ENCODE measurements at regions not wholly inside any gene's neighbourhood (a gene's known extent, or its start where the extent isn't known, plus 50 kb on each side); places are given as distances from the start of the nearest gene placed in this dataset.

- H3K4me1 ChIP-seq (ENCODE audit: low read length) = peaks cover 12% of the 10 kb centered on the region
- H3K27me3 ChIP-seq (ENCODE audit: low read depth, low read length) = no peaks in the 10 kb centered on the region
- no peak overlapping the region for H3K4me2 ChIP-seq (ENCODE audit: low read length)
- H3K9ac ChIP-seq (ENCODE audit: low read length) = no peak overlapping the region
- H4K20me1 ChIP-seq (ENCODE audit: insufficient read depth, low read length) = no peaks in the 10 kb centered on the region
- H3K27ac ChIP-seq (ENCODE audit: low read length) = no peak overlapping the region
- no peaks in the 10 kb centered on the region for H3K79me2 ChIP-seq (ENCODE audit: low read length)
- TF ChIP-seq EZH2phosphoT487 (IDR thresholded peaks at IDR 0.05; ENCODE audit: low read depth) (no peak), CTCF (IDR thresholded peaks at IDR 0.05; ENCODE audit: low read depth, low read length) (no peak)
- H3K36me3 ChIP-seq (replicated peaks; ENCODE audit: low read depth, low read length) = no peaks in the 10 kb centered on the region
- no peak overlapping the region for H3K4me3 ChIP-seq (ENCODE audit: low read length)
- no peak overlapping the region for H2AFZ ChIP-seq (ENCODE audit: low read depth, low read length)
- no peaks in the 10 kb centered on the region for H3K9me3 ChIP-seq (ENCODE audit: insufficient read depth, low read length)
Measured at GRCh38 chr9:72415948-72416347, 50.9 kb upstream of the ZFAND5 start.

- Histone ChIP-seq H3K79me2 (ENCODE audit: low read length) (no peaks in the 10 kb centered on the region), H3K27ac (ENCODE audit: low read length) (no peak overlapping the region), H3K36me3 (replicated peaks; ENCODE audit: low read depth, low read length) (no peaks in the 10 kb centered on the region), H3K27me3 (ENCODE audit: low read depth, low read length) (no peaks in the 10 kb centered on the region), H2AFZ (ENCODE audit: low read depth, low read length) (no peak overlapping the region), H3K4me1 (ENCODE audit: low read length) (peaks cover 8% of the 10 kb centered on the region), H3K4me2 (ENCODE audit: low read length) (no peak overlapping the region), H4K20me1 (ENCODE audit: insufficient read depth, low read length) (no peaks in the 10 kb centered on the region), H3K4me3 (ENCODE audit: low read length) (no peak overlapping the region), H3K9ac (ENCODE audit: low read length) (no peak overlapping the region), H3K9me3 (ENCODE audit: insufficient read depth, low read length) (no peaks in the 10 kb centered on the region)
- TF ChIP-seq EZH2phosphoT487 (IDR thresholded peaks at IDR 0.05; ENCODE audit: low read depth) = no peak
- TF ChIP-seq CTCF (IDR thresholded peaks at IDR 0.05; ENCODE audit: low read depth, low read length) = no peak
Measured at GRCh38 chr9:72415163-72415562, 50.2 kb upstream of the ZFAND5 start.

Data from OCI-LY3 (cell line).